ENCODE measurements at regions not wholly inside any gene's neighbourhood (a gene's known extent, or its start where the extent isn't known, plus 50 kb on each side); places are given as distances from the start of the nearest gene placed in this dataset.
"Not testable (repeated sequence)": the region's sequence is repeated elsewhere in the genome, so short reads cannot be mapped to it uniquely, and the experiment has no call there.

DNA sequence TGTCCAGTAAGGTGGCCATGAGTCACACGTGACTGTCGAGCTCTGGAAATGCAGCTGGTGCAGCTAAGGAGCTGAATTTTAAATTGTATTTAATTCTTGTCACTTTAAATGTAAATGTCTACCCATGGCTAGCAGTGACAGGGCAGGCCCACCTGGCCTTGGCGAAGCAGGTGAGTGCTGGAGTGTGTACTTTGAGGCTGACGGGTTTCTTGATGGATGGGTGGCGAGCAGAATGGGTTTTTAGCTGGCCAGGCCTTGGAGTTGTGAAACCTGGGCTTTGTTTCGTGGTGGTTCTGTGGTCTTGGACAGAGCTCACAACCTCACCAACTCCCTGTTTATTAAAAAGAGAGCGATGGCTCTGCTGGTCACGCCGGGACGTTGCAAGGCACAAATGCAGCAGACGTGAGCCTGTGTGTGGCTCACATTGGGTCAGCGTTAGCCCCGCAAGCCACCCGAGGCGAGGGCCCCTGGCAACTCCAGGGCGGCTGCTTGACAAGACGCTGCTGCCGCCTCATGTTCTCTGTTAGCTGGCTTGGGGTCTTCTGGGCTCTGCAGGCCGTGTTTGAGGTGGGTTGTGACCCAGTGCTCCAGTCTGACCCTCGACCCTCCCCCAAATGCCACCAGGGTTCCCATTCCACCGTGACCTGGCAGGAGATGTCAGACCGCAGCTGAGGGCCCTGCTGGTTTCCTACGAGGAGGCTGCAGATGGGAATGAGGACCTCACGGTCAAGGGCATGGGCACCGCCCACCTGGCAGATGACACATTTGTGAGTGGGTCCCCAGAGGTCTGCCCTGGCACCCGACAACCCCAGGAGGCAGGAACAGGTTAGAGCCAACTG lies 184.1 kb upstream of the ZNF469 start:
- H3K27ac ChIP-seq: not testable (repeated sequence)

DNA sequence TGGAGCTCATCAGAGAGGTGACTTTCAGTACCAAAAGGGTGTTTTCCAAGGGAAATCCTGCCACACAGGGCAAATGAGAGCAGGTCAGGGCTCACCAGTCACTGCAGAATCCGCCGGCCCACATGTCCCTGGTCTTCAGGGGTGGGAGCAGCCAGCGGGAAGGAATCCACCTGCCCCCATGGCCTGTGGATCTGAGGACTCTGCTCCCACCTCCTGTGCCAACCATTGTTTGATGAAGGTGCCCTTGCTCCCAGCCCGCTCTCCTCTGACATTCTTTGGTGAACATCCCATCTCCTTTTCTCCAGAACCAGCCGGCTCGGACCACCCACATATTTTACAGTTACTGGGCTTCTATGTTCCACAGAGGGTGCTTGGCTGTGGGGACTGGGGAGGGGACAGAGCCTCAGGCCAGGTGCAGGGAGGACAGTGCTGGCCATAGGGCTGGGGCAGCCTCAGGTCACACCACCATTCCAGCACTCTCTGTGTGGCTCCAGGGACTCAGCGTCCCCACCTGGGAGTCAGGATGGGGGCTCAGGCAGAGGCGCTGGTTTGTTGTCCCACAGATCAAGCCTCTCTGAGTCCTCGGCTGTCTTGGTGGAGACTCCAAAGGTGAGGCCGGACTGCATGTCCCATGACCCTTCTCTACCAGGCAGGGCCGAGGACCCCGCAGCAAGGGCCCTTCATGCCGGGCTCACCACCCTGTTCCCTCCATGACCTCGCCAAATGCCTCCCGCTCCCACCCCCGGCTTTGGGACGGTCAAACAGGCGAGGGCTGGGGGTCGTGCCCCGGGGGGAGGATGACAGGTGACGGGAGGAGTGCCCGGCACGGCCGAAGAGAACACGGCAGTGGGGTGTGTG lies 183.2 kb upstream of the ZNF469 start:
- H3K27ac ChIP-seq, H3K4me3 ChIP-seq: not testable (repeated sequence)

More for the DNA sequence above, 184.1 kb upstream of the ZNF469 start:
- not testable (repeated sequence) for H3K4me3 ChIP-seq

DNA sequence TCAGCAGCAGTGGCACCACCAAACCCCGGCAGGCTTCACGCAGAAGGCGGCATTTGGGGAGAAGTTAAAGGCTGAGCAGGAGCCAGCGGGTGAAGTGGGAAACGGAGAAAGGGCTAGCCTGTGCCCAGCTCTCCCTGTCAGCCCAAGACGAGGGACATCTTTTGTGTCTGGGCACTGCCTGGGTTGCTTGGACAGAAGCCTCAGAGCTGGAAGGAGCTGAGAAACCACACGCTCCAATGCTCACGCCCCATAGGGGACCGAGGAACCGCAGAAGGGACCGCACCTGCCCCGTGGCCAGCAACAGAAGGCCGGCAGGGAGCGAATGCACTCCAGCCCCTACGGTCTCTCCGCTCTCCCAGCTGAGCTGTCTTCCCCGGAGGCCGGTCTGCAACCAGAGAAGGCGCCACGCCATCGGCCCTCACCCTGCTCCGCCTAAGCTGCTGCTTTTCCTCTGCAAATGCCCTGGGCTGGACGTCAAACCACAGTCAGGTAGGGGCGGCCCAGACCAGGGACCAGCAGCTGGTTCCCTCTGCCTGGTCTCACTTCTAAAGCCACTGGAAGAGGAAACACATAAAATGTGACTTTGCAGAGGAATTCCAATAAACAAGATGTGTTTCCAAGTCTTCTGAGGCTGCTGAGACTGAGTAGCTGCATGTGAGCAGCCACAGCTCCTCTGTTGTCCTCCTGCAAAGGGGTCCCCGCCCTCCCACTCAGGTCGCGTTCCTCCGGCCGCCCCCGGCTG lies 182.4 kb upstream of the ZNF469 start:
- H3K4me3 ChIP-seq, H3K27ac ChIP-seq: not testable (repeated sequence)

DNA sequence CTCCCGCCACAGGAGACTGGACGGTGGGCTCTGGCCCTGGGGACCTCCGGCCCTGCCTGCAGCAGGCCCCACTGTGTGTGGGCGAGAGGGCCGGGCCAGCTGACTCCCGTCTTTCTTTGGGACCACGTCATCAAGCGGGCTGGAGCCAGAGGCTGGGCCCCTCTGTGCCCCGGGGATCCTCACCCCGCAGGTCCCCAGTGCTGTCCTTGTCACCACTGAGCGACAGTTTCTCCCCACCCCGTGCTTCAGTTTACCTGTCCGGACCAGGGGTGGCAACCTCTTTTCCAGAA lies 181.9 kb upstream of the ZNF469 start:
- no peak overlapping the region for H3K4me3 ChIP-seq
- H3K27ac ChIP-seq: no peak overlapping the region

DNA sequence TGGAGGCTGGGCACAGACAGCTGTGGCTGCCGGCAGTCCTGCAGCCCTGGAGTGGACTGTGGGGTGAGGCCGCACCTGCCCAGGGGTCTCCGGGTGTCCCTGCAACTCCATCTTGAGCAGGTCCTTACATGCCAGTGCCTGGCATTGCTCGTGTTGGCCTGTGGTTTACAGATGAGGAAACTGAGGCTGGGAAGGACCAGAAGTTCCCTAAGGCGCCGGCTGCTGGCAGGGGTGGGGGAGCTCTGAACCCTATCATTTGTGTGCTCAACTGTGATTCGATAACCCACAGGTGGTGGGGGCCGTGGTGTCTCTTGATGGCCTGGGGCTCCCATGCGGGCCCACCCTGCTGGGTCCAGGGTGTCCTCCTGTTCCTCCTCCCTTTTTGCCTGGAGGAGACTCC lies 181.1 kb upstream of the ZNF469 start:
- H3K4me3 ChIP-seq, H3K27ac ChIP-seq: not testable (repeated sequence)

DNA sequence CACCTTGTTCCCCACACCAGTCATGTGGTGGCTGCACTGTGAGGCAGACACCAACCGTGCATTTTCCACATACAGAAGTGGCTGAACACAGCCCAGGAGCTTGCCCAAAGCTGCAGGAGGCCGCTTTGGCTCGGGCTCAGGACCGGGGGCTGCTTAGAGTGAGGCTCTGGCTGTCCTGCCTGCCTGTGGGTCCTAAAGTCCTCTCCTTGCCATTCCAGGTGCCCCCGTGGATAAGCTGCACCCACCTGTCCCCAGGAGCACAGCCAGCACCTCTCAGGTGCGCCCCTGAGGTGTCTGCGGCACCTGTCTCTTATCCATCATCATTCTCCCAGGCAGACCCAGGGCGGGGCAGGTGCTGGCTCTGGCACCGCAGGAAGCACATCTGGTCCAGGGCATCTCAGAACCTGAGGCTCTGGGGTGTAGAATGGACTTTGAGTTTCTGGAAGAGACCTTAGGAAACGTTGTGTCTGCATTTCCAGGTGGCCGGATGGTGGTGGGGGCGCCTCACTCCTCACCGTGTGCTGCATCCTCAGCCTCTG lies 180.5 kb upstream of the ZNF469 start:
- H3K4me3 ChIP-seq: no peak overlapping the region
- H3K27ac ChIP-seq: no peak overlapping the region

DNA sequence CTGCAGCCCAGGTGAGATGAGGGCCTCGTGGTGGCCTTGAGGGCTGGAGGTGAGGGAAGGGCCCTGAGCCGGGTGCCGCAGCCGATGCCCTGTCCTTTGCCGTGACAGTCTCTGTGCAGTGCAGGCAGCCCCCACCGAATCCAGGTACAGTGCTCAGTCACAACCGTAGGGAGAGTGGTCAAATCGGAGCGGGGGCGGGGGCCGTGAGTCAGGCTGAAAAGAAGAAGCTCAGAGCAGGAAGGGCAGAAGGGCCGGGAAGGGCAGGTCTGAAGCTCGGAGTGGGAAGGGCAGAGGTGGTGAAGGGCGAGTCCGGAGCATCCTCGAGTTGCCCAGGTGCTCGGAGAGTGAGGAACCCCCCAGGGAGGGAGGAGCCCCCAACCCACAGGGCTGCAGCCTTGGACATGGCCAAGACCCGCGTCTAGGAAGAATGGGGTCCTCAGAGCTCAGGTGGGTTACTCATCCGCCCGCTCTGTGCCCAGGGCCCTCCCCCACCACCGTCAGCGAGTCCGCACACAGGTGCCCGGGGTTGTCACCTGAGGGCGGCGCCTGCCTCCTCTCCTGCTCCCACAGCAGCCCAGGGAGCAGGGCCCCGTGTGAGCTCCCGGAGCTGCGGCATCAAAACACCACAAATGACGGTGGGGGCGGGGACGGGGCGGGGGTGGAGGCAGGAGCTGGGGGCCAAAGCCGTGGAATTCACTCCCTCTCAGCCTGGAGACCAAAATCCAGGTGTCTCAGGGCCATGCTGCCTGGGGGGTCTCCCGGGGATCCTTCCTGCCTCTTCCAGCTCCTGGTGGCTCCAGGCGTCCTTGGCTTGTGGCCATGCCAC lies 179.7 kb upstream of the ZNF469 start:
- not testable (repeated sequence) for H3K4me3 ChIP-seq, H3K27ac ChIP-seq

DNA sequence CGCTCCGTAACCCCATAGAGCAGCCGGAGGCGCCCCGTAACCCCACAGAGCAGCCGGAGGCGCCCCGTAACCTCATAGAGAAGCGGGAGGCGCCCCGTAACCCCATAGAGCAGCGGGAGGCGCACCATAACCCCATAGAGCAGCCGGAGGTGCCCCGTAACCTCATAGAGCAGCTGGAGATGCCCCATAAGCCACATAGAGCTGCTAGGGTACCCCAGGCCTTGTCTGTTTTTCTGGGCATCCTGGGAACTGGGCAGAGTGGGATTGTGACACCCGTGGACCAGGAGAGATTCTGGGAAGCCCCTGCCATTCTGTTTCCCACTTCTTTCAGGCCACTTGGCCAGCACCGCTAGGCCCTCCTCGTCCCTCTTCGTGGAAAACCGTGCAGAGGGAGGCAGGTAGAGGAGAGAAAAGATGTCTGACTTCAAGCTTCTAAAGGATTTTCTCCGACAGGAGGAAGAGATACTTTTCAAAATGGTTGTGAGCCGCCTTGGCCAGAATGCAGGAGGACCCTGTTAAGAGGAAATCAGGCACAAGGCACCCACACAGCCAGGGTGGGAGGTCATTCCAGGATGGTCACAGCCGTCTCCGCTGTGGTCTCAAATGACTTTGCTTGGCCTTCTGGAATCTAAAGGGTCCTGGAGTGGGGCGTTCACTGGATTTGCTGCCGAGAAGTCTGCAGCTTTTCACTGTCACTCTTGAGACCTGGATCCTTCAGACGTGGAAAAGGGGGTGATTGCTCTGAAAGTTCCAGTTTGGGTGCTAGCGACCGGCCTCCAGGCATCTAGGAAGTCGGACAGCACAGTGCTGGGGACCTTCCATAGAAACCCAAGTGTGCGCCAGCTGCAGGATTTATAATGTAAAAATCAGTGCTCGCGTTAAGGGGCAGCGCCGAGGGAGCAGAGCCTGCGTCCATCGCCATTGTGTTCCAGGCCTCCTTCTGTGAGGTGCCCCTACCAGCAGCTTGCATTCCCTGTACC lies 178.3 kb upstream of the ZNF469 start:
- not testable (repeated sequence) for H3K4me3 ChIP-seq, H3K27ac ChIP-seq

DNA sequence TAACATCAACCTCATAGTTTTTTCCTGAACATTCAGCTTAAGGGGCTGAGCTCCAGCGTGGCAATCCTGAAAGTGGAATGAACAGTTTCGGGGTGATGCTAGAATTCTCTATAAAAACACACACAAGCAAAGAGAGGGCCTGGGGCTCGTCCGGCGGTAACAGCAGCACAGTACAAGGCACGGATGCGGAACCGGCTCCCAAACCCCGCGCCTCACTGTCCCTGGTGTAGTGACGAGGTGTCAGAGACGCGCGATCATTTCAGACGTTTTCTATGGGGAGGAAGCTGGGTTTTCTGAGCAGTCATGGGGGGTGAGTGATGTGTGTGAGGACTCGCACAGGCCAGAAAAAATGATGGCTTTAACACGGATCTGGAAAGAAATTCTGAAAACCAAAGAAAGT lies 177.3 kb upstream of the ZNF469 start:
- not testable (repeated sequence) for H3K4me3 ChIP-seq

DNA sequence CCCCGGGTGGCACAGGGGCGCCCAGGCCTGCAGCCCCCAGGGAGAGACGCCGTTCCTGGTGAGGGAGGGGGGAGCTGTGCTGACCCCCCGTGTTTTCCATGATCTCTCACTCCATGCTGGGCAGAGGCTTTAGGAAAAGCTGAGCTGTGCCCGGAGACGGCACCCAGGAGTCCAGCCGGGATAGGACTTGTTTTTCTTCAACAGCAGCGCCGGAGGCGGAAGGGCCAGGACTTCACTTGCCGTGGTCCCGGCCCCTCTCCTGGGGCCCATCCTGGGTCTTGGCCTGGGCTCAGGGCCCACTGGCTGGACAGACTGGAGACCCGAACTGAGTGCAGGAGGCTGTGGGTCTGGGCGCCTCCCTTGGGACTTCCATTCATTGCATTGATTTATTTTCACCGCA lies 176.8 kb upstream of the ZNF469 start:
- H3K4me3 ChIP-seq, H3K27ac ChIP-seq: not testable (repeated sequence)

More for the DNA sequence above, 177.3 kb upstream of the ZNF469 start:
- H3K27ac ChIP-seq: not testable (repeated sequence)

DNA sequence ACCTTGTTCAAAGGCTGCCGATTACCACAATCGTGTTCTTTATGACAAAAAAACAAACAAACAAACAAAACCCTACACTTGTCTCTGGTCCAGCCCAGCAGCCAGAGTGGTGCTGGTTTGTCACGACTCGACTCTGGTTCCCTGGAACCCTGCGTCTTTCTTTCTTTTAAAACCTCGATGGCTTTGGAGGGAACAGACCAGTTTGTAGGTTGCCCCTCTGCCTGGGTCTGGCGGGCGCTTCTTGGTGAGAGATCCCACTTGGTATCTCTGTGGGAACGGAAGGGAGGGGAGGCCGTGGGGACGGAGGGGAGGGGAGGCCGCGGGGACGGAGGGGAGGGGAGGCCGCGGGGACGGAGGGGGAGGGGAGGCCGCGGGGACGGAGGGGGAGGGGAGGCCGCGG lies 176.2 kb upstream of the ZNF469 start:
- not testable (repeated sequence) for H3K27ac ChIP-seq, H3K4me3 ChIP-seq

DNA sequence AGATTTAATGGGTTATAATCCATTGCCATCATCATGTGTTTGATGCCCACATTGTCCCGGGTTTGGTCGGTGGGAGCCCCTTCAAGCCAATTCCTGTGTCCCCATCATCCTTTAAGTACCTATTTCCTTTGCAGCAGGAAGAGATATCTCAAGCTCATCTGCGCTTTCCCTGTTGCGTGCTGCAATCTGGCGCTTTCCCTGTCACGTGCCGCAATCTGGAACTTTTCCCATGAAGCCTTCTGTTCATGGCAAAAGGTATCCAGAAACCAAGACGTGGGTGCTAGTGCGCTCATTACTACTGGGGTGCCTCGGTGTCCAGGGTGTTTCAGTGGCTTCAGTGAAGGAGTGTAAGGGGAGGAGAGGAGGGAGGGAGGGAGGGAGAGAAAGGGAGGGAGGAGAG lies 174.6 kb upstream of the ZNF469 start:
- Histone ChIP-seq H3K27ac (no peak overlapping the region), H3K4me3 (no peak overlapping the region)

DNA sequence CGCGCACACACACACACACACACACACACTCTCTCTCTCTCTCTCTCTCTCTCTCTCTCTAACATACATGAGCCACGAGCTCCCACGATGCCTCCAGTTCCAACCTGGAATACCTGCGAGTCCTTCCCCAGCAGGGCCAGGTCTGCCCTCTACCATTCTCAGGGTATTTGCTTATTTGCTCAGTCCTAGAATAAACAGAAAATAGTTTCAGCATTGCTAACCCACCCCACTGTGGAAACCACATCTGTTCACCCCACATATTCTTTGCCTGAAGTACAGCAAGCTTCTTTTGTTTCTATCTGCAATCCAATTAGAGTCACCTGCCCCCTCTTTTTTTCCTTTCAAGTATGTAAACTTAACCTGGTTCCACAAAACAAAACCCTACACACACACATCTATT lies 174.0 kb upstream of the ZNF469 start:
- H3K27ac ChIP-seq, H3K4me3 ChIP-seq: not testable (repeated sequence)

DNA sequence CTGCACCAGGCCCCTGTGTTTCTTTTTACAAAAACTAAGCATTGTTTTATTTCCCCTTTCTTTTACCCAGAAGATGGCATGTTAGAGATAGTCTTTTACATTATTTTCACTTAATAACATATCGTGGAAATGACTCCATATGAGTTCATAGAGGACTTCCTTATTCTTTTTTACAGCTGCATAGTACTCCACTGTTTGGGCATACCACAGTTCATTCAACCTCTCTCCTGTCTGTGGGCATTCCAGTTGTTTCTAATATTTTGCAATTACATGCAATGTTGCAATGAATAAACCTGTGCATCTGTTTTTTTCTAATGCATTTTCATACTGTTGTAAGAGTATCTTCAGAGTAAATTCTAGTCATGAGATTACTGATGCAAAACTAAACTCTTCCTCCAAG lies 173.2 kb upstream of the ZNF469 start:
- not testable (repeated sequence) for H3K4me3 ChIP-seq

DNA sequence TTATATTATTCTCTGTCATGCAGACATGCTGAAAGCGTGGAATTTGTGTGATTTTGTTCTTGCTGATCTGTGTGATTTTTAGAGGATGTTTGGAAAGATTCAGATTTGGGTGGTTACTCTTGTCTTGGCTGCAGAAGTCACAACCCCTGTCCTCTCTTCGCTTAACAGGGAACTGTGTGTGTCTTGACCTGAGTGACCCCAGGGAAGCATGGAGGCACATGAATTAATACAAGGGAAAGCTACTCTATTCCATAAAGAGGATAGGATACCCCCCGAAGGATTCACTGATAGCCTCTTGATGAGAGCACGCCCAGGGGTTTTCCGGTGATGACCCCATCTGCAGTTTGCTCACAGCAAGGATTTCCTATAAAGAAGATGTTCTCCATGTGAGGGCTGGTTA lies 168.8 kb upstream of the ZNF469 start:
- not testable (repeated sequence) for H3K27ac ChIP-seq

More for the DNA sequence above, 173.2 kb upstream of the ZNF469 start:
- not testable (repeated sequence) for H3K27ac ChIP-seq

DNA sequence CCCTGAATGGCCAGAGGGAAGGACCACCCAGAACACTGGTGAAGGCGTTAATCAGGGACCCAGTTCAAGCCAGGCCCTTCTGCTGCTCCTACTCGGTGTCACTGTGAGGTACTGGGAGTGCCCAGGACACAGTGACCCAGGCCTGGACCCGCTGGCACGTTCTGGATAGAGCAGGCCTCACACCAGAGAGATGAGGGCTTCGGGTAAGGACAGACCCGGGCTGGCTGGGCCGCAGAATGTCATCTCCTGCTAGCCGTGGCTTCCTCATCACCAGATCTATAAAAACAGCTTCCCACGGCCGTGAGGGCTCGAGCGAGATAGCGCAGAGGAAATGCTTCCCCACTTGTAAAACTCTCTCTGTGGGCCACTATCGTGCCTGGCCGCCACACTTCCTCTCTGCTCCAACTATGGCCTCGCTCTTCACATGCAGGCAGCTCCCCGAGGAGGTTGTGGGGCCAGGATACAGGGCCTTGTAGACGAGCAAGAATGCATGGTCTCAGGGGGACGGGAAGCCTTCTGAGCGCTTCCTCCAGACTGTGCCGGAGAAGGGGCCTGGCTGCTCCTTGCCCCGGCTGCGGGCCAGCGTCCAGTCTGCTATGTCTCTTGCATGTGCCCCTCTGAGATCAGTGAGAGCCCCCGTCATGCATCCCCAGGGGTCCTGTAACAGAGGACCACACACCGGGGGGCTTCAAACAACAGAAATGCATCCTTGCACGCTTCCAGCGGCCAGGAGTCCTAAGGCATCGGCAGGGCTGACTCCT lies 161.6 kb upstream of the ZNF469 start:
- not testable (repeated sequence) for H3K4me3 ChIP-seq, H3K27ac ChIP-seq

More for the DNA sequence above, 168.8 kb upstream of the ZNF469 start:
- H3K4me3 ChIP-seq: not testable (repeated sequence)

DNA sequence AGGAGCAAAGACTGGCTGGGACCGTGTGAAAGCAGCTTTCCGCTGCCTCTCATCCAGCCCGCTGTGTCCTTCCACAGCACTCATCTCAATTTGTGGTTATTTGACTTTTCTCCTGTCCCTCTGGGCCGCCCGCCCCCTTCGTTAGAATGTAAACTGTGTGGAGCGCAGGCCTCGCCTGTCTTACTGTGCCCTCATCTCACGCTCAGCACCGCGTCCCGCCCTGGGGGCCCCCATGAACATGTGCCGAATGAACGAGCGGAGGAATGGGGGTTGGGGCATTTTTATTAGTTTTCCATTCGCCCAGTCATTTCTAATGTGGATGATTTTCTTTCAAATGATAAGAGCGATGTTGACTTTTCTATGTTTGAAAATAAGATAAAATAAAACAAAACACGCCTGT lies 159.1 kb upstream of the ZNF469 start:
- H3K4me3 ChIP-seq, H3K27ac ChIP-seq: not testable (repeated sequence)
